22Rv1 (cell line): ENCODE measurements at regions not wholly inside any gene's neighbourhood (a gene's known extent, or its start where the extent isn't known, plus 50 kb on each side); places are given as distances from the start of the nearest gene placed in this dataset.

Experiments used
- H3K27ac ChIP-seq: fragments of 450-650 bp; 2 replicates; pipeline ENCODE4 v1.5.1; 2017
- CTCF ChIP-seq: fragments of 450-650 bp; IDR thresholded peaks from 2 replicates; pipeline ENCODE4 v1.5.1; 2017; ENCODE audit warnings: mild to moderate bottlenecking
- ZFX ChIP-seq: fragments of 450-650 bp; IDR thresholded peaks from 2 replicates; pipeline ENCODE4 v1.6.1; 2017; ENCODE audit warnings: antibody characterized with exemption, borderline replicate concordance

- TF ChIP-seq ZFX = no peak
- no peak for TF ChIP-seq CTCF
- no peak overlapping the region for H3K27ac ChIP-seq
Observed at GRCh38 chr18:66300141-66300540, 303.7 kb downstream of the CDH19 start.

- TF ChIP-seq ZFX = no peak
- TF ChIP-seq CTCF = no peak
- H3K27ac ChIP-seq = no peak overlapping the region
Observed at GRCh38 chr18:66280470-66280869, 323.4 kb downstream of the CDH19 start.

GRCh38 chr18:66271962-66272361, 331.9 kb downstream of the CDH19 start:
- TF ChIP-seq ZFX = no peak
- TF ChIP-seq CTCF = no peak
- H3K27ac ChIP-seq = no peak overlapping the region

DNA sequence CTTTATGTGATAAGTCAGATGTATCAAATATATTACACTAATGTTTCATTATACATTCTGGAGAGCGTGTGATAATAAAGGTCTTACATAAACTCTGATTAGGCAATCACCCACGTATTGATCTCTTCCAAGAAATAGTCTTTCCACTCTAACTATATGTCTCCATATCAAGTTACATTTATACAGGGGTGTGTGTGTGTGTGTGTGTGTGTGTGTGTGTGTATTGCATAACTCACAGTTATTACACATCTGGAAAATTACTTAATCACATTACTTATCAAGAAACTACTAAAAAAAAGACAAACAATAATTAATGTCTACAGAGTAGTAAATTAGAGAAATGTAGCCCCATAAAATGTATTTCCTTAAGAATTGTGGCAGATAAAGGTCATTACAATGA, 339.8 kb downstream of the CDH19 start:
- H3K27ac ChIP-seq = no peak overlapping the region
- no peak for TF ChIP-seq CTCF
- TF ChIP-seq ZFX = no peak

GRCh38 chr18:66254121-66254520, 349.8 kb downstream of the CDH19 start:
- no peak for TF ChIP-seq CTCF
- TF ChIP-seq ZFX = no peak
- no peak overlapping the region for H3K27ac ChIP-seq

DNA sequence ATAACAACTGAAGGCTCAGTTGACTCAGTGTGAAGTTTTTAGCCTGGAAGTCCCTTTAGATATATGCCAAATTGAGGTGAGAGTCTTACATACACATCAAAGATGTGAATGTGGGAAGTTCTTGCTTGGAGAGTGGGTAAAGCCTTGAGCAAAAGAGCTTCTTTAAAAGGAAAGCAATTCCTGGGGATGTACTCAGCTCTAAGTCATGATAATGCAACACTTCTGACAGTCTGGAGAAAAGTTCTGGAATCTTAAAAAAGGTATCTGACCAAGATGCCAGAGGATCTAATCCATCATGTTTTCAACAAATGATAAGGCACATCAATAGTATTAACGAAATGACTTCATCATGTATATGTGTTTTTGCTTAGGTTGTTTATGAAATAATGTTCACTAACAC, 351.2 kb downstream of the CDH19 start:
- TF ChIP-seq ZFX (no peak), CTCF (no peak)
- H3K27ac ChIP-seq = no peak overlapping the region

GRCh38 chr18:66235206-66235605, 368.7 kb downstream of the CDH19 start:
- H3K27ac ChIP-seq = no peak overlapping the region
- TF ChIP-seq ZFX (no peak), CTCF (no peak)
